Erythroblast (primary cell): ENCODE measurements at regions not wholly inside any gene's neighbourhood (a gene's known extent, or its start where the extent isn't known, plus 50 kb on each side); places are given as distances from the start of the nearest gene placed in this dataset.

ENCODE experiments used
- GATA1 ChIP-seq: IDR thresholded peaks from 2 replicates; pipeline ENCODE4 v1.6.1; 2011; ENCODE audit warnings: low read depth, mild to moderate bottlenecking, control low read depth, low read length, moderate library complexity
- POLR2A ChIP-seq: IDR thresholded peaks from 2 replicates; pipeline ENCODE4 v1.6.1; 2011; ENCODE audit warnings: mild to moderate bottlenecking, low read length

DNA sequence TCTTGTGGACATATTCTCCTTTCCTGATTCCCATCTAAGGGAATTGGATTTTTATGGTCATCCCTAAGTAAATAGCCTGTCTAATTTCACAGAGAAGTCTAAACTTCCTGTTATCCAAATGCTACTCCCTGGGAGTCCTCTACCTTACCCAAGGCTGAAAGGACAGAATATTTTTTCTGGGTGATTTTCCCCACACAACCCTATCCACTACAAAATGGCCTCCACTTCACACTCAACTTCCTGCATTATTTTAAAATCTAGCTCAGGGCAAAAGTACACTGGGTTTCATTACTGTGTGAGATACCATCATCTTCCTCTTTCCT is 77.5 kb upstream of the ABI3BP start:
- TF ChIP-seq POLR2A (no peak), GATA1 (no peak)
